ENCODE measurements at regions not wholly inside any gene's neighbourhood (a gene's known extent, or its start where the extent isn't known, plus 50 kb on each side); places are given as distances from the start of the nearest gene placed in this dataset.

GRCh38 chr4:108324450-108324849 lies 155.7 kb upstream of the LEF1 start:
- no peak for DNase-seq

GRCh38 chr4:108322497-108322896 lies 153.8 kb upstream of the LEF1 start:
- no peak for DNase-seq

- no peak for DNase-seq
These were observed 151.3 kb upstream of the LEF1 start for GRCh38 chr4:108320061-108320460.

- no peak for DNase-seq
These were observed 148.6 kb upstream of the LEF1 start for GRCh38 chr4:108317377-108317776.

- no peak for DNase-seq
These were observed 147.0 kb upstream of the LEF1 start for GRCh38 chr4:108315694-108316093.

GRCh38 chr4:108314900-108315589 lies 146.3 kb upstream of the LEF1 start:
- DNase-seq, result no peak

- DNase-seq, result no peak
These were observed 145.0 kb upstream of the LEF1 start for GRCh38 chr4:108313546-108314339.

- no peak for DNase-seq
These were observed 142.6 kb upstream of the LEF1 start for GRCh38 chr4:108311313-108311712.

- no peak for DNase-seq
These were observed 134.9 kb upstream of the LEF1 start for GRCh38 chr4:108303488-108304177.

GRCh38 chr4:108301545-108302251 lies 133.0 kb upstream of the LEF1 start:
- no peak for DNase-seq

GRCh38 chr4:108297605-108298004 lies 128.9 kb upstream of the LEF1 start:
- no peak for DNase-seq

- no peak for DNase-seq
These were observed 123.5 kb upstream of the LEF1 start for GRCh38 chr4:108292229-108292628.

- no peak for DNase-seq
These were observed 122.4 kb upstream of the LEF1 start for GRCh38 chr4:108291137-108291536.

- no peak for DNase-seq
These were observed 119.2 kb upstream of the LEF1 start for GRCh38 chr4:108287834-108288413.

GRCh38 chr4:108280072-108280471 lies 111.3 kb upstream of the LEF1 start:
- DNase-seq, result no peak

GRCh38 chr4:108276690-108277089 lies 108.0 kb upstream of the LEF1 start:
- no peak for DNase-seq

GRCh38 chr4:108272986-108273385 lies 104.3 kb upstream of the LEF1 start:
- DNase-seq, result no peak

- no peak for DNase-seq
These were observed 103.8 kb upstream of the LEF1 start for GRCh38 chr4:108272561-108272960.

GRCh38 chr4:108272046-108272445 lies 103.3 kb upstream of the LEF1 start:
- DNase-seq, result peak in 1 of 2 experiments; percentile 0

- no peak for DNase-seq
These were observed 102.0 kb upstream of the LEF1 start for GRCh38 chr4:108270466-108271450.

GRCh38 chr4:108264693-108265092 lies 96.0 kb upstream of the LEF1 start:
- no peak for DNase-seq

GRCh38 chr4:108263057-108263456 lies 94.3 kb upstream of the LEF1 start:
- no peak for DNase-seq

All from SHP77 (cell line).